Erythroblast (primary cell): ENCODE measurements at regions not wholly inside any gene's neighbourhood (a gene's known extent, or its start where the extent isn't known, plus 50 kb on each side); places are given as distances from the start of the nearest gene placed in this dataset.

ENCODE experiments used
- GATA1 ChIP-seq: IDR thresholded peaks from 2 replicates; pipeline ENCODE4 v1.6.1; 2011; ENCODE audit warnings: low read depth, mild to moderate bottlenecking, control low read depth, low read length, moderate library complexity
- POLR2A ChIP-seq: IDR thresholded peaks from 2 replicates; pipeline ENCODE4 v1.6.1; 2011; ENCODE audit warnings: mild to moderate bottlenecking, low read length

DNA sequence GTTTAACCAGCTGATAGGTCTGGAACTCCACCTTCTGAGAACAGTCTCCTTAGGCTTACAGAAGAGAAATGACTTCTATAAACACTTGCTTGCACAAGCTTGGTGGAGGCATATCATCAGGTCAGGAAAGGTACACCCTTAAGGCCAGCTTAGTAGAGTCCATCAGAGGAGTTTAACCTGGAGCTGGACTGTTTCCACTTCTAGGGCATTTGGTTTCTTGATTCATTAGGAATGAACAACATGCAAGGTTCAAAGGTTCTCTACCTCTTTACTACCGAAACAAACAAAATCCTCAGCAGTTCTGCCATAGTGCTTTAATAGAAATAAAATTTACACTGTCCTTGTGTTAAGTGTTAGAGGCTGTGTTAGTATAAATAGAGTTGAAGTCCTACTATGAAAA lies 171.4 kb upstream of the NPY2R start:
- TF ChIP-seq POLR2A: no peak
- TF ChIP-seq GATA1: no peak
